Stimulated activated CD4-positive, alpha-beta T cell treated with anti-CD3 and anti-CD28 coated beads, Interleukin-4, amount 100 ng/mL, for 24 hours (primary cell): ENCODE measurements at regions not wholly inside any gene's neighbourhood (a gene's known extent, or its start where the extent isn't known, plus 50 kb on each side); places are given as distances from the start of the nearest gene placed in this dataset.

ENCODE experiments used
- DNase-seq: peaks from one replicate; pipeline ENCODE4 v3.0.0-alpha.2; 2020

GRCh38 chr1:200354243-200354642 lies 55.6 kb downstream of the ZNF281 start:
- DNase-seq = no peak

- no peak for DNase-seq
These were observed 56.6 kb downstream of the ZNF281 start for GRCh38 chr1:200353232-200353631.

GRCh38 chr1:200351826-200352549 lies 57.8 kb downstream of the ZNF281 start:
- DNase-seq = peak; percentile 8

GRCh38 chr1:200351425-200351824 lies 58.4 kb downstream of the ZNF281 start:
- no peak for DNase-seq

GRCh38 chr1:200346700-200347099 lies 63.1 kb downstream of the ZNF281 start:
- DNase-seq = no peak

GRCh38 chr1:200345520-200345919 lies 64.3 kb downstream of the ZNF281 start:
- no peak for DNase-seq

- DNase-seq = no peak
These were observed 66.0 kb downstream of the ZNF281 start for GRCh38 chr1:200343874-200344273.

- DNase-seq = no peak
These were observed 67.1 kb downstream of the ZNF281 start for GRCh38 chr1:200342511-200343311.

GRCh38 chr1:200338451-200338850 lies 71.4 kb downstream of the ZNF281 start:
- DNase-seq = no peak

GRCh38 chr1:200337831-200338230 lies 72.0 kb downstream of the ZNF281 start:
- no peak for DNase-seq

GRCh38 chr1:200337410-200337809 lies 72.4 kb downstream of the ZNF281 start:
- no peak for DNase-seq

- DNase-seq = no peak
These were observed 72.9 kb downstream of the ZNF281 start for GRCh38 chr1:200336901-200337391.

- DNase-seq = no peak
These were observed 73.6 kb downstream of the ZNF281 start for GRCh38 chr1:200336101-200336845.

- DNase-seq = no peak
These were observed 75.1 kb downstream of the ZNF281 start for GRCh38 chr1:200334661-200335256.

GRCh38 chr1:200333329-200333728 lies 76.5 kb downstream of the ZNF281 start:
- no peak for DNase-seq

GRCh38 chr1:200332716-200333115 lies 77.1 kb downstream of the ZNF281 start:
- no peak for DNase-seq

- DNase-seq = no peak
These were observed 79.0 kb downstream of the ZNF281 start for GRCh38 chr1:200330741-200331428.

GRCh38 chr1:200329208-200329882 lies 80.5 kb downstream of the ZNF281 start:
- no peak for DNase-seq

GRCh38 chr1:200328379-200328778 lies 81.5 kb downstream of the ZNF281 start:
- no peak for DNase-seq

- no peak for DNase-seq
These were observed 85.9 kb downstream of the ZNF281 start for GRCh38 chr1:200323856-200324400.

GRCh38 chr1:200319148-200319547 lies 90.7 kb downstream of the ZNF281 start:
- DNase-seq = no peak
